Type B pancreatic cell (in vitro differentiated cells): ENCODE measurements at regions not wholly inside any gene's neighbourhood (a gene's known extent, or its start where the extent isn't known, plus 50 kb on each side); places are given as distances from the start of the nearest gene placed in this dataset.
A peak's percentile ranks its signal among the peaks of the same experiment; 100 is the strongest.
"Not testable (repeated sequence)": the region's sequence is repeated elsewhere in the genome, so short reads cannot be mapped to it uniquely, and the experiment has no call there.

Experiments used
- DNase-seq: peaks from one replicate; pipeline ENCODE4 v3.0.0; 2021; ENCODE audit warnings: mixed read lengths; ENCODE audit not compliant: unreplicated experiment; ENCODE audit errors: extremely low spot score
- H3K27ac Mint-ChIP-seq: 2 replicates; pipeline ENCODE4 v1.8.0; 2021; ENCODE audit warnings: mild to moderate bottlenecking, mixed read lengths
- H3K27me3 Mint-ChIP-seq: 2 replicates; pipeline ENCODE4 v1.8.0; 2021; ENCODE audit warnings: mixed read lengths
- H3K36me3 Mint-ChIP-seq: 2 replicates; pipeline ENCODE4 v1.8.0; 2021; ENCODE audit warnings: mixed read lengths
- H3K4me1 Mint-ChIP-seq: one replicate; pipeline ENCODE4 v1.8.0; 2021; ENCODE audit warnings: mixed read lengths; ENCODE audit not compliant: unreplicated experiment
- H3K4me3 Mint-ChIP-seq: 2 replicates; pipeline ENCODE4 v1.8.0; 2021; ENCODE audit warnings: mild to moderate bottlenecking, mixed read lengths
- H3K9me3 Mint-ChIP-seq: 2 replicates; pipeline ENCODE4 v1.8.0; 2021; ENCODE audit warnings: mixed read lengths
- TF ChIP-seq, protein P1 (sequence below): fragments of 200-600 bp; sonication (generic); conservative IDR thresholded peaks from 2 replicates; pipeline ENCODE4 v1.5.0; 2021; ENCODE audit warnings: antibody characterized with exemption, mild to moderate bottlenecking

DNA sequence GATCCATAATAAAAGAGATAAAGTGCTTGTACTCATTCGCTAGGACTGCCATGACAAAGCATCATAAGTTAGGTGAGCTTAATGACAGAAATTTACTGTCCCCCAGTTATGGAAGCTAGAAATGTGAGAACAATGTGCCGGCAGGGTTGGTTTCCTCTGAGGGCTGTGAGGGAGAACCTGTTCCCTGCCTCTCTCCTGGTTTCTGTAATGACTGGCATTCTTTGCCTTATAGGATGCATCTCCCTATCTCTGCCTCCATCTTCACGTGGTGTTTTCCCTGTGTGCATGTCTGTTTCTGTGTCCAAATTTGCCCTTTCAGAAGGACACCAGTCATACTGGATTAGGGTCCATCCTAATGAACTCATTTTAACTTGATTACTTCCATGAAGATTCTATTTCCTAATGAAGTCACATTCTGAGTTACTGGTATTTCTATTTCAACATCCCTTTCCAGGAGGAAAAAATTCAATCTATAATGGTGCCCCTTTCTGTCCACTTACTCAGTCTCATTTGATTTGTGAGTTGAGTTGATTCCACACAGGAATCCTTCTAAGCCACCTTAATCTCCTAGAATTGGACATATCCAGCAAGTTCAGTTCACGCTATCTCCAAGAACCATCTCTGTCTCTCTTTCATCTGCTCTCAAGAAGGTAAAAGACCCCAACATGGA is 71.2 kb upstream of the LIPC start:
- TF ChIP-seq, protein P1, sequence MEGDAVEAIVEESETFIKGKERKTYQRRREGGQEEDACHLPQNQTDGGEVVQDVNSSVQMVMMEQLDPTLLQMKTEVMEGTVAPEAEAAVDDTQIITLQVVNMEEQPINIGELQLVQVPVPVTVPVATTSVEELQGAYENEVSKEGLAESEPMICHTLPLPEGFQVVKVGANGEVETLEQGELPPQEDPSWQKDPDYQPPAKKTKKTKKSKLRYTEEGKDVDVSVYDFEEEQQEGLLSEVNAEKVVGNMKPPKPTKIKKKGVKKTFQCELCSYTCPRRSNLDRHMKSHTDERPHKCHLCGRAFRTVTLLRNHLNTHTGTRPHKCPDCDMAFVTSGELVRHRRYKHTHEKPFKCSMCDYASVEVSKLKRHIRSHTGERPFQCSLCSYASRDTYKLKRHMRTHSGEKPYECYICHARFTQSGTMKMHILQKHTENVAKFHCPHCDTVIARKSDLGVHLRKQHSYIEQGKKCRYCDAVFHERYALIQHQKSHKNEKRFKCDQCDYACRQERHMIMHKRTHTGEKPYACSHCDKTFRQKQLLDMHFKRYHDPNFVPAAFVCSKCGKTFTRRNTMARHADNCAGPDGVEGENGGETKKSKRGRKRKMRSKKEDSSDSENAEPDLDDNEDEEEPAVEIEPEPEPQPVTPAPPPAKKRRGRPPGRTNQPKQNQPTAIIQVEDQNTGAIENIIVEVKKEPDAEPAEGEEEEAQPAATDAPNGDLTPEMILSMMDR: no peak
- Mint-ChIP-seq H3K36me3 (no peaks in the 10 kb centered on the region), H3K27ac (peak overlapping the region; percentile 62), H3K9me3 (peaks cover 12% of the 10 kb centered on the region), H3K4me1 (peaks cover 18% of the 10 kb centered on the region), H3K4me3 (no peak overlapping the region), H3K27me3 (peaks cover 3% of the 10 kb centered on the region)
- no peak for DNase-seq

DNA sequence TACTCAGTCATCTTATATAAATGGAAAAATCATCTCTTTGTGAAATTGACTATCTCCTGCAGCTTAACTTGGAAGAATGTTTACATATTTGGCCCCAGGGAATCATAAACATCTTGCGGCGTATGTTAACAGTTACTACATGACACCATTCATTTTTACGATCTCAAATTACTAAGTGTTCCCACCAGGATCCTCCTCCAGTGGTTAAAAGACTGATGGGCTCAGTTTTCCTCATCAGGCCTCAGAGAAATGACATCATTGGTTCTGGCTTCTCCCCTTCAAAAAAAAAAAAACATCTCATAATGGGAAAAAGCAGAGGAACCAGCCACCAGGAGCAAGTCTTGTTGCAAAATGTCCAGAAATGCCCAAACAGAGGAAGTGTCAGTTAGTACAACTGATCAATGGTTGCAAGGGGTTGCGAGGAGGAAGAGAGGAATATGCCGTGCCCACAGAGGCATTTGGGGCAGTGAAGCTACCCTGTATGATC is 70.5 kb upstream of the LIPC start:
- H3K36me3 Mint-ChIP-seq: no peaks in the 10 kb centered on the region
- DNase-seq: no peak
- peak overlapping the region; percentile 62 for H3K27ac Mint-ChIP-seq
- peaks cover 18% of the 10 kb centered on the region for H3K9me3 Mint-ChIP-seq
- H3K4me1 Mint-ChIP-seq: peaks cover 18% of the 10 kb centered on the region
- TF ChIP-seq, protein P1: no peak
- peak overlapping the region; percentile 45 for H3K4me3 Mint-ChIP-seq
- H3K27me3 Mint-ChIP-seq: peaks cover 3% of the 10 kb centered on the region

DNA sequence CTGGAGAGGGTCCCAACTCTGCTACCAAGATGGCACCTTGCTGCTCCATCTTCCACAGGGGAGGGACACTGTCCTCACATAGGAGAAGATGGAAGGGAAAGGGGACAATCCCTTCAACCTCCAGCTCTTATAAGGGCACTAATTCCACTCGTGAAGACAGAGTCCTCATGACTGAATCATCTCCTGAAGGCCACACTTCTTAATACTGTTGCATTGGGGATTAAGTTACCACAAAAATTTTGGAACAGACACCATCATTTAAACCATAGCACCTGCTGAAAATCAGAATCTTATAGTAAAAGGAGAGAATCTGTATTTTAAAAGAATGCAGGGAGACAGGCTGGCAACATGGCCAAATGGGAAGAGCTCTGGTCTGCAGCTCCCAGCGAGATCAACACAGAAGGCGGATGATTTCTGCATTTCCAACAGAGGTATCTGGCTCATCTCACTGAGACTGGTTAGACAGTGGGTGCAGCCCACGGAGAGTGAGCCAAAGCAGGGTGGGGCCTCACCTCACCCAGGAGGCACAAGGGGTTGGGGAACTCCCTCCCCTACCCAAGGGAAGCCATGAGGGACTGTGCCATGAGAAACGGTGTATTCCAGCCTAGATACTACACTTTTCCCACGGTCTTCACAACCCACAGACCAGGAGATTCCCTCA is 69.4 kb upstream of the LIPC start:
- Mint-ChIP-seq H3K27ac (no peak overlapping the region), H3K4me1 (peaks cover 18% of the 10 kb centered on the region), H3K4me3 (no peak overlapping the region), H3K36me3 (no peaks in the 10 kb centered on the region), H3K27me3 (peaks cover 3% of the 10 kb centered on the region), H3K9me3 (peaks cover 18% of the 10 kb centered on the region)
- no peak for DNase-seq
- TF ChIP-seq, protein P1: no peak

DNA sequence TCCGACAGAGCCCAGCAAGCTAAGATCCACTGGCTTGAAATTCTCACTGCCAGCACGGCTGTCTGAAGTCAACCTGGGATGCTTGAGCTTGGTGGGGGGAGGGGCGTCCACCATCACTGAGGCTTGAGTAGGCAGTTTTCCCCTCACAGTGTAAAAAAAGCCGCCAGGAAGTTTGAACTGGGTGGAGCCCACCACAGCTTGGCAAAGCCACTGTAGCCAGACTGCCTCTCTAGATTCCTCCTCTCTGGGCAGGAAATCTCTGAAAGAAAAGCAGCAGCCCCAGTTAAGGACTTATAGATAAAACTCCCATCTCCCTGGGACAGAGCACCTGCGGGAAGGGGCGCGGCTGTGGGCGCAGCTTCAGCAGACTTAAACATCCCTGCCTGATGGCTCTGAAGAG is 68.7 kb upstream of the LIPC start:
- Mint-ChIP-seq H3K4me1 (peaks cover 18% of the 10 kb centered on the region), H3K9me3 (peaks cover 18% of the 10 kb centered on the region)
- not testable (repeated sequence) for H3K27me3 Mint-ChIP-seq, H3K4me3 Mint-ChIP-seq, H3K36me3 Mint-ChIP-seq, DNase-seq, H3K27ac Mint-ChIP-seq

DNA sequence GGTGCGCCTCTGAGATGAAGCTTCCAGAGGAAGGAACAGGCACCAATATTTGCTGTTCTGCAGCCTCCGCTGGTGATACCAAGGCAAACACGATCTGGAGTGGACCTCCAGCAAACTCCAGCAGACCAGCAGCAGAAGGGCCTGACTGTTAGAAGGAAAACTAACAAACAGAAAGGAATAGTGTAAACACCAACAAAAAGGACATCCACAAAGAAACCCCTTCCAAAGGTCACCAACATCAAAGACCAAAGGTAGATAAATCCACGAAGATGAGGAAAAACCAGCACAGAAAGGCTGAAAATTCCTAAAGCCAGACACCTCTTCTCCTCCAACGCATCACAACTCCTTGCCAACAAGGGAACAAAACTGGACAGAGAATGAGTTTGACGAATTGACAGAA is 68.1 kb upstream of the LIPC start:
- Mint-ChIP-seq H3K4me1 (peaks cover 18% of the 10 kb centered on the region), H3K9me3 (peaks cover 18% of the 10 kb centered on the region)
- H3K27ac Mint-ChIP-seq, H3K36me3 Mint-ChIP-seq, H3K4me3 Mint-ChIP-seq, DNase-seq, H3K27me3 Mint-ChIP-seq: not testable (repeated sequence)

DNA sequence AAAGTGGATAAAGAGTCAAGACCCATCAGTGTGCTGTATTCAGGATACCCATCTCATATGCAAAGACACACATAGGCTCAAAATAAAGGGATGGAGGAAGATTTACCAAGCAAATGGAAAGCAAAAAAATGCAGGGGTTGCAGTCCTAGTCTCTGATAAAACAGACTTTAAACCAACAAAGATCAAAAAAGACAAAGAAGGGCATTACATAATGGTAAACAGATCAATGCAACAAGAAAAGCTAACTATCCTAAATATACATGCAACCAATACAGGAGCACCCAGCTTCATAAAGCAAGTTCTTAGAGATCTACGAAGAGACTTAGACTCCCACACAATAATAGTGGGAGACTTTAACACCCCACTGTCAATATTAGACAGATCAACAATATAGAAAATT is 66.7 kb upstream of the LIPC start:
- not testable (repeated sequence) for H3K36me3 Mint-ChIP-seq, H3K4me3 Mint-ChIP-seq, DNase-seq, H3K27ac Mint-ChIP-seq, H3K27me3 Mint-ChIP-seq
- H3K9me3 Mint-ChIP-seq: peaks cover 22% of the 10 kb centered on the region
- H3K4me1 Mint-ChIP-seq: peaks cover 14% of the 10 kb centered on the region

DNA sequence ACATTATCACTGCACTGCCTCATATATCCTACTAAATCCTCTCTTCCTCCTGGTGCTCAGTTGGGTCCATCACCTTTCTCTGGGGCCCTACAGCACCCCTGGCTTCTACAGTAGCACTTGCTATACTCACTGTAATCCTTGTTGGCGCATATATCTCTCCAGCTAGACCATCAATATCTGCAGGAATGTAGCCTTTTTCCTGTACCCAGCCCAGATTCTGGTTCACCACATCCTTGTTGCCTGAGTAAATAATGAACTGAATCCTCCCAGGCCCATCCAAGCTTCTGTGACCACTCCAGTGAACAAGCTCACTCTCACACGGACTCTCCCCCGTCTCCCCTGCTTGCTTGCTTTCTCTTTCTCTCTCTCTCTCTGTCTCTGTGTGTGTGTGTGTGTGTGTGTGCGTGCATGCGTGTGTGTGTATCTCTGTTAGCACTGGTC is 62.5 kb upstream of the LIPC start:
- H3K27me3 Mint-ChIP-seq: no peaks in the 10 kb centered on the region
- no peak for DNase-seq
- H3K27ac Mint-ChIP-seq: no peak overlapping the region
- no peaks in the 10 kb centered on the region for H3K36me3 Mint-ChIP-seq
- peak overlapping the region; percentile 9 for H3K4me3 Mint-ChIP-seq
- TF ChIP-seq, protein P1: no peak
- no peaks in the 10 kb centered on the region for H3K4me1 Mint-ChIP-seq
- H3K9me3 Mint-ChIP-seq: peaks cover 17% of the 10 kb centered on the region
